PC-9 (cell line): ENCODE measurements at regions not wholly inside any gene's neighbourhood (a gene's known extent, or its start where the extent isn't known, plus 50 kb on each side); places are given as distances from the start of the nearest gene placed in this dataset.

Experiments used
- EZH2 ChIP-seq: fragments of 200-600 bp; sonication (generic); IDR thresholded peaks from 2 replicates; pipeline ENCODE4 v1.8.0; 2017; ENCODE audit warnings: antibody characterized with exemption, low read depth
- TF ChIP-seq, protein P1 (sequence below): fragments of 200-600 bp; sonication (generic); conservative IDR thresholded peaks from 2 replicates; pipeline ENCODE4 v1.6.1; 2017; ENCODE audit warnings: mixed run types, antibody characterized with exemption, mild to moderate bottlenecking, moderate library complexity

GRCh38 chr7:53315981-53316380 lies 280.5 kb downstream of the POM121L12 start:
- TF ChIP-seq, protein P1, sequence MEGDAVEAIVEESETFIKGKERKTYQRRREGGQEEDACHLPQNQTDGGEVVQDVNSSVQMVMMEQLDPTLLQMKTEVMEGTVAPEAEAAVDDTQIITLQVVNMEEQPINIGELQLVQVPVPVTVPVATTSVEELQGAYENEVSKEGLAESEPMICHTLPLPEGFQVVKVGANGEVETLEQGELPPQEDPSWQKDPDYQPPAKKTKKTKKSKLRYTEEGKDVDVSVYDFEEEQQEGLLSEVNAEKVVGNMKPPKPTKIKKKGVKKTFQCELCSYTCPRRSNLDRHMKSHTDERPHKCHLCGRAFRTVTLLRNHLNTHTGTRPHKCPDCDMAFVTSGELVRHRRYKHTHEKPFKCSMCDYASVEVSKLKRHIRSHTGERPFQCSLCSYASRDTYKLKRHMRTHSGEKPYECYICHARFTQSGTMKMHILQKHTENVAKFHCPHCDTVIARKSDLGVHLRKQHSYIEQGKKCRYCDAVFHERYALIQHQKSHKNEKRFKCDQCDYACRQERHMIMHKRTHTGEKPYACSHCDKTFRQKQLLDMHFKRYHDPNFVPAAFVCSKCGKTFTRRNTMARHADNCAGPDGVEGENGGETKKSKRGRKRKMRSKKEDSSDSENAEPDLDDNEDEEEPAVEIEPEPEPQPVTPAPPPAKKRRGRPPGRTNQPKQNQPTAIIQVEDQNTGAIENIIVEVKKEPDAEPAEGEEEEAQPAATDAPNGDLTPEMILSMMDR, result no peak
- TF ChIP-seq EZH2, result no peak
